H54 (cell line): ENCODE measurements at regions not wholly inside any gene's neighbourhood (a gene's known extent, or its start where the extent isn't known, plus 50 kb on each side); places are given as distances from the start of the nearest gene placed in this dataset.

ENCODE experiments used
- DNase-seq: peaks from one replicate; pipeline ENCODE4 v3.0.0; 2011; ENCODE audit warnings: low spot score, mixed read lengths; ENCODE audit not compliant: insufficient read length
- FAIRE-seq: peaks from 3 replicates; lab custom pipeline; 2011; peaks lifted over from hg19 to GRCh38; lab: Jason Lieb, UNC
- POLR2A ChIP-seq: IDR thresholded peaks from 2 replicates; pipeline ENCODE4 v1.6.1; 2011; ENCODE audit warnings: low read depth, mild to moderate bottlenecking, low read length

DNA sequence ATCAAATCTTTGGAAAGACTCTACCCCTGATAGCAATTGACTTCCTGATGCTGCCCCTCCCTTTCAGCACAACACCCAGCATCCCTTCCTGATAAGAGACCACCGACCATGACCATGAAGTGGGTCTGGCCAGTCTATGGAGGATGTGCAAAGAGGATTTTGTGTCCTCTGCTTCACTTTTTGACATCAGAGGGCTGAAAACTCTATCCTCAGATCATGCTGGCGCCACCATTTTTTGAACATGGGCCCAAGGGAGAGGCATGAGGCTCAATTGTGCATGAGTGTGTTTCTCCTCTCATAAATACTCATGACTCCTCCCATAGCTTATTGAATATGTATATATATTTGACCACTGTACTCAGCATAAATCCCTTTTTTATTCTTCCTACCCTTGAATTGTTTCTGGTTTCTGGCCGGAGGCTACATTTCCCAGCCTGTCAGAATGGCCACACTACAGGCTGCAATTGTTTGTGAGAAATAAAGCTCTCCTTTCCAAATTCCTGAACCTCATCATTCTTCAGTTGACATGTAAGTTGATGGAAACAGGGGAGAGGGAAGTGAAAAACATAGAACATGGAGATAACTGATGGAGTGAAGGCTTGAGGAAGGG is 314.1 kb downstream of the MYCN start:
- FAIRE-seq = no peak

DNA sequence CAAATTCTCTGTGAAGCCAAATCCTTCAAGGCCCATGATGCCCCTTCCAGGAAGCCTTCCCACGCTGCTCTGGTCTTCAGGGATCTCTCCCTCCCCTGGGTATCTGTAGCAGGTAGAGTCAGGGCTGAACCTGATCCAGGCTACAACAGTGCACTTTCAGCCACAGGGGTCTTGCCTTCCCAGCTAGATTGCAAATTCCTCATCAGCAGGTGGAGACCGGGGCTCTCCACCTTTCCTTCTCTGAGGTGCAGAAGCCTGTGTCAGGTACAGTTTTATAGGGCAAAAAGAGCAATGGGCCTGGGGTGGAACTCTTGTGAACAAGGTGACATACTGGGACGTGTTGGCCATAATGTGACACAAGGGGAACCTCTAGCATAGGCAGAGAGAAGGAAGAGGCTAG is 312.9 kb downstream of the MYCN start:
- no peak for FAIRE-seq
- no peak for TF ChIP-seq POLR2A
- DNase-seq = no peak

More for the DNA sequence above, 314.1 kb downstream of the MYCN start:
- DNase-seq = no peak
- TF ChIP-seq POLR2A = no peak

DNA sequence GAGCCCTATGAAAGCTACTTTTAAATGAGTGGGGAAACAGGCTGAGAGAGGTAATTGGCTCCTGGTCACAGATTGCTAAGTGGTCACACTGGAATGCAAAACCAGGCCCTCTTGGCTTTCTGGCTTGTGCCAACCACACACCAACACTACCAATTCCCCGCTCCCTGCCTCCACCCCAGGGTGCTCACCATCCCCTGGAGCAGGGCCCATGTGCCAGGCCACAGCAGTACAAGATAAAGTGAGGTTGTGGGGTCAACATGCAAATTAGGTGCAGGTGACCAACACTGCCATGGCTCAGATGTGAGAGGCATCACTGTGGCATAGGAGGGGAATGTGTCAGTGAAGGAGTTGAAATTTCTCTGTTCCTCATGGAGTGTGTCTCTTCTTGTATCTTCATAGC is 312.5 kb downstream of the MYCN start:
- TF ChIP-seq POLR2A = no peak
- DNase-seq = no peak
- no peak for FAIRE-seq

DNA sequence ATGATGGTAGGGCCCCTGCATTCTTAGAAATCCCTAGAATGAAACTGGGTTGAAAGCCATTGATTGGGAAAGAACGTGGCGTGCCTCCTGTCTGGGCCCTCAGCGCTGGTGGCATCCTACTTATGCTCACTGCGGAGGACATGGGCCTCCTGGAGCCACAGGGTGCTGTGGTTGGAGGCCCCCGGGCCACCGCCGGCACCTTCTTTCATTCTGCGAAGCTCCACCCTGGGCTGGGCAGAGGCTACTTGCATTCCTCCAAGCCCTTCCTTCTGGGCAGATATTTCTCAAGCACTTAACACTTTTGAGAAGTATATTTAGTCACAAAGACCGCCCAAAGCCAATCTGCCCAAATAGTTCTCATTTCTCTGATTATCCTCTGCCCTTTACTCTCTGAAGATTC is 311.9 kb downstream of the MYCN start:
- TF ChIP-seq POLR2A = no peak
- DNase-seq = no peak
- no peak for FAIRE-seq

DNA sequence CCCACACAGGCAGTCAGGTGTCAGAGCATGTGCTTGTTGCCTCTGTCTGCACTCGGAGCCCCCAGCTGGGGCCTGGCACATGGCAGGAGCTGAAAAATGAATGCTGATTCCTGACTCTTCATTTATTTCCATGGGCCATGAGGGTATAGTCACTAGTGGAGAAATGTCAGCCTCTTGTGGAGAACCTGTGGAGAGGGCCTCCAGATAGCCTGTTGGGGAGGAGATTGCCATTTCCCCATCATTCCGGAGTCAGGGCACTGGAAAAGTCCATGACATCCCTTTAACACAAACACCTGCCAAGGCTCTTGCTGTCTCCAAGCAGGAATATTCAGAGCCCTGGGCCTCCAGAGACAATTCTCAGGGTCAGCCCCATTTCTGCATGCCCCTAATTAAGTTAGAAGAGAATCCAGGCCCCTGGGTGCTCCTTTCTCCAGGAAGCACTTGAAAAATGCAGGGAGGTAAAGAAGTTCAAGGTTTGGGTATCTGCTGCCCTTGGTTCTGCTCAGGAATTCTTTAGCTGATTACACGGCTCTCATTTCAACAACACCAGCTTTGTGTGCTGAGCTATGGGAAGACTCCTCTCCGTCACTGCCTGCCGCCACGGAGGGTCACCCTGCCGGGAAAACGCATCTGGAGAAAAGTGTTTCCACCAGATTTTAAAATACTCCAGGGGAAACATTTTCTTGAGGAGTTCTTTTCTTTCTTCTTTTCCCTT is 311.3 kb downstream of the MYCN start:
- no peak for DNase-seq
- no peak for FAIRE-seq
- TF ChIP-seq POLR2A = no peak

DNA sequence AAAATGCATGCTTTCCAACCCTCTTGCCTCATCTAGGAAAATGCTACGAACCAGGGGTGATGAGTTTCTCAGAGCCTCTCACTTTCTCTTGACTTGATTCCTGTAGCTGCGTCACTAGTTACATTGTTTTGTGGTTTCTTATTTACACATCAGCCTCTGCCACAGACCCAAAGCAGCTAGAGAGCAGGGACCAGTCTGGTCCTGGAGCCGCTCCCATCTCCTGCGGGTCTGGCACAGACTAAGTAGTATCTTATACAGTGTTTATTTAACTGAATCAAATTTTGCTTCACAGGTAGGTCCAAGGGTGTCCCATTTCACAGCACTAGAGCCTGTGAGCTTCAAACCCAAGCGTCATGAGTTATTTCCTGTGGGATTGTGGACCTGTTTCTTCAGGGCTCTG is 310.5 kb downstream of the MYCN start:
- no peak for FAIRE-seq
- no peak for TF ChIP-seq POLR2A
- DNase-seq = no peak

DNA sequence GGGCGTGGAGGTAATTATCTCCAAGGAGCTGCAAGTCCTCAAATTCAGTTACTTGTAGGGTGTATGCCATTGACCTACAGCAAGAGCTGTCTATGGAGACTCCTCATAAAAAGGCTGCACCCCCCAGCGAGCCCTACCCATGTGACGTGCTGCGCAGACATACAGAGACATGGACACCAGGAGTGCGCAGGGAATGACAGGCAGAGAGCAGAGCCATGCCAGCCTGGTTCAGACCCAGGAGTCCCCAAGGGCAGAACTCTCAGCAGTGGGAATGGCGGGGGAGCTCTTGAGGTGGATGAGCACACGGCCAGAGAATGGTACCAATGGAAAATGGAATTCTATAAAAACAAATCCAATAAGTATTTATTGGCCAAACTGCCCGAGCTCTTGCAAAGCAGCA is 310.1 kb downstream of the MYCN start:
- TF ChIP-seq POLR2A = no peak

DNA sequence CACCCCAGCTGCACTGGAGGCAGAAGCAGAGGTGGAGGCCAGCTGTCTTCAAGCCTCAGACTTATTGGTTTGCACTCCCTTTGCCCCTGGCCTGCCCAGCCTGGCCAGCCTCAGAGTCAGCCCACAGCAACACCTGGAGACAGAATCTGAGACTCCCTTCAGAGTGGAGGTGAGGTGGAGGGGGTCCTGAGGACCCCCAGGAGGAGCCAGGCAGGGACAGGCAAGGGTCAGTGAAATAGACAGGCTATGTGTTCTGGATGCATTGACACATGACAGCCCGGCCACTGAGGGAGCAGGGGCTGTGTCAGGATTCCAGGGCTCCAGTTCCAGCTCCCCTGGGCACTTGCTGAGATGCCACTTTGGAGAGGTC is 309.7 kb downstream of the MYCN start:
- DNase-seq (no peak), FAIRE-seq (no peak)
- no peak for TF ChIP-seq POLR2A

More for the DNA sequence above, 310.1 kb downstream of the MYCN start:
- FAIRE-seq (no peak), DNase-seq (no peak)

DNA sequence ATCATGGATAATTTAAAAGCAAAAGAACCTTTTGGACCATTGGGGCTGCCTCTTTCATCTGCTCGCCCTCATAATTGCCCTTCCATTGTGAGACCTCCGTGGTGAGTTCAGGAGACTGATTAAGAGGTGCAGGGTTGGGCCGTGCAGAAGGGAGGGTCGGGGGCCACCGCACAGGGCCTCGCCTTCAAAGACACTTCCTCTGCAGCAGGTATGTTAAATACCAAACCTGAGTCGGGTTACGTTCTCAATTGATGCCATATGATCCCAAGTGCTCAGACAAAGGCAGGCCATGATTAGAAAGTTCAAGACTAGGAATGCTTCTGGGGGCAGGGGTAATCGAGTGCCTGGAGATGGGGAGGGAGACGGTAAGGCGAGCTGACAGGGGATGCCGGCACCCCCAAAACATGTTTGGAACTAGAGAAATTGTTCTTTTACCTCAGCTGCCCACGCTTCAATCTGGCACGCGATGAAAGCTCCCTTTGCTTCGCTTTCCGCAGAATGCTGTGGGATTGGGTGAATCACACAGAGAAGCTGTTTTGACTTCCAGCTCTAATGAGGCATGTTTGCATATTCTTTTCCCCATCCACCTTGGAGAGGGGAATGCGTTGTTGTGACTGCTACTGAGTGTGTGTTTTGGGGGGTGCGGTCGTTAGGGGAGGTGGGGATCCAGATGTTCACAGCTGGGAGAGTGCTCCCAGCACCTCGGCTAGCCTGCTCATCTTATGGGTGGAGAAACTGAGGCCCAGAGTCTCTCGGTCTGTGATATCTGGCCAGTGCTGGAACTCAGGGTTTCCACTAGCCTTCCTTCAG is 309.1 kb downstream of the MYCN start:
- FAIRE-seq (no peak), DNase-seq (no peak)
- TF ChIP-seq POLR2A = no peak

DNA sequence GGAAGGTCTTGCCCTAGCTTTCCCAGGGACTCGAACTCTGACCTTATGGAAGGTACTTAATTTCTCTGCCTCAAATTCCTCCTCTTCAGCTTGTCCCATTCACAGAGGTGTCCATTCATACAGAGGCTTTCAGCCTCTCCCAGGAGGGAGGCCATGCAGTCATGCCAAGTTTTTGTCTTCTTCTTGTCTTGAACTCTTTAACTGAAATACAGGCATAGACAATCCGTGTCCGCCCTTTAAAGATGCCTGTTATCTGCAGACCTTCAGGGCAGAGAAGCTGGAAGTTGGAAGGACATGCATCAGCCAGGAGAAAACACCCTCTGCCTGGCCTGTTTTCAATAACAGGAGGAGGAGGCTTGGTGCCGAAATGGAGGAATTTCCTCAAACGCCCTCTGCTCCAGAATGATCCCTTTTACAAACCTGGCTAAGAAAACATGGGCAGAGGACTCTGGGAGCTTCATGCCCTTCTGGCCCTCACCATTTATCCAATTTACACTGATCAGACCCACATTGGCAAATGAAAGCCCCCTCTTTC is 308.3 kb downstream of the MYCN start:
- DNase-seq = no peak
- no peak for TF ChIP-seq POLR2A
- FAIRE-seq = no peak

DNA sequence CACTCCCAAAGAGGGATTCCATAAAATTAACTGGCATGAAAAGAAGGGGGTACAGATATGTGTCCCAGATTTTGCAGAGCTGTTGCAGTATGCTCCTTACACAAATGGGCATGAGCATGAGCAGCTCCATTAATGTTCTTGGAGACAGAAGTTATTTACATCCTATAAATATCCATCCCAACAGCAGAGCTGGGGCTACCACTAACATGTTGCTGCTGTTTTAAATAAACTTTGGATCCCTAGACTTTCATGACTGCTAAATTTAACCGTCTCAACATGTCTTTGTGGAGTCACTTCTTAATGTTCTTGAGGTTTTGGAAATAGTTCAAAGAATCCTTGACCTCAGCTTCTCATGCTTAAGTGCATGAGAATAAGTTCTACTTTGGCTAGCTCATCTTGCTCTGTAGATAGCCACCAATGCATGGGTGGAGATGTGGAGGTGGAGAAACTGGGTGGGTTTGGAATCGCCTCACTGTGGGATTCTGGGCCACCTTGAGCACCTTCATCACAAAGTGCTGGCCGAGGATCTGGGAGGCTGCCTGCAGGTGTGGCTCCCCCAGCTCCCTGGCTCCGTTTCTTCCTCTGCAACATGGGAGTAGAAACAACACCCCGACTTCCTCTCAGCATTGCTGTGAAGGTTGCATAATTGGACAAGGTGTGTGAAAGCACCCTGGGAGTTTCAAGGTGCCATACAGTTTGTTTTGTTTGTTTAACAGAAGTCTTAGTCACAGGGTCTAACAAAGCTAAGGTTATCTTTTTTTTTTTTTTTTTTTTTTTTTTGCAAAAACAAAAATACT is 307.2 kb downstream of the MYCN start:
- no peak for TF ChIP-seq POLR2A
- FAIRE-seq (no peak), DNase-seq (no peak)

DNA sequence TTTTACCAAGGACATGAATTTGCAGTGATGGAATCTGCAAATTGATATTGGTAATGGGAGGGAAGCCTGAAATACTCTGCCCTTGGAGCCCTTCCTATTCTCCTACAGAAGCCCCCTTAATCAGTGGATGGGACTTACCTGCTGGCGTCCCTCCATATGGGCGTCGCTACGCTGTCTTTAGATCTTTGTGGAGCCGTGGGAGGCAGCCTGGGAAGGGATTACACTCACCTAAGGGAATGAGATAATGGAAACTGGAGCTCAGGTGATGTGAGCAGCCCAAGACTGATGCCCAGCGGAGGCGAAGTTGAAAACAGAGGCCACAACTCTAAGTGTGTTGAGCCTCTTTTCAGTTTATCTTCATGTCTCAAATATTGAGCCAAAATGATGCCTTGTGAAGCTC is 306.6 kb downstream of the MYCN start:
- TF ChIP-seq POLR2A = no peak
- DNase-seq (no peak), FAIRE-seq (no peak)

DNA sequence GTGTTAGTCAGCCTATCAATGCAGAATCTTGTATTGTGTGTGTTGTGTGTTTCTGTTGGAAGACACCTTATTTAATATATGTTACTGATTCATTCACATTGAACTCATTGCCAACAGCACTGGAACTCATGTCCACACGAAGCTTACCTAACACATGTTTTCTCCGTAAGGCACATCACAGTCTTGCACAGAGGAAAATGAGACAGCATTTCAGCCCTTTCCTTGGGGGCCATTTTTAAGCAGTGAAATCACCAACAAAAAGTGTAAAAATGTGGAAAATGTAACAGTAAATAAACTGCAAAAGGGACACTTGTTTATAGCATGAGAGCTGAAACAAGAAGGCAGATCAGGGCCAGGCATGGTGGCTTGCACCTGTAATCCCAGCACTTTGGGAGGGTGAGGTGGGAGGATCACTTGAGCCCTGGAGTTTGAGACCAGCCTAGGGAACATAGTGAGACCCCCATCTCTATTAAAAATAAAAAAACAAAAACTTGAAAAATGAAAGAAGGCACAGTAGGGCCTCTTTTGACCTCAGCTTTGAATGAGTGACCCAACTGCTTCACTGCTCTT is 306.0 kb downstream of the MYCN start:
- FAIRE-seq (no peak), DNase-seq (no peak)
- TF ChIP-seq POLR2A = no peak

DNA sequence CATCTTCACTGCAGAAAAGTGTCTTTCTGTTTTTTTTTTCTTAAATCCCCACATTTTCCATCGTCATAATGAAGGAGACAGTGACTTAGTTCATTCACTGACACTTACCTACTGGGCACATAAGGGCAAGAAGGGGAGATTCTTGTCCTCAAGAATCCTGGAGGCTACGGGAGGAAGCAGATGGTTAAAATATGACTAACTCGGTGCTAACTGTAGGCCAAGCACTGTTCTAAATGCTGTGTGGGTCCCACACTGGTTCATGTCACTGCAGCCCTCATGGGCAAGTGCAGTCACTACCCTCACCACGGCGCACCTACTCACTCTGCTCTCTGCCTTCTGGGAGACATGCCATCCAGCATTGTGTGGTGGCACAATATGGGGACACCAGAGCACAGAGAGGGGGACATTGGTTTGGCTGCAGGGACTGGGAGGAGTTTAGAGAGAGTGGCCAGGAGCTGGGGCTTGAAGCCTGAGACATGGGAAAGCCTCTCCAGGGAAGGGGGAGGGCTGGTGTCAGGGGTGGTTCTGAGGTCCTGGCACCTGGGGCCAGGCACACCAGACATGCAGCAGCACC is 305.2 kb downstream of the MYCN start:
- FAIRE-seq (no peak), DNase-seq (no peak)
- TF ChIP-seq POLR2A = no peak
